Stomach (tissue), 8 donors: ENCODE measurements at regions not wholly inside any gene's neighbourhood (a gene's known extent, or its start where the extent isn't known, plus 50 kb on each side); places are given as distances from the start of the nearest gene placed in this dataset.

Experiments
- DNase-seq, 2 donors: peaks; one replicate each; pipeline versions ENCODE4 v3.0.0 to v3.0.0-alpha.2; 2013 to 2019
- H3K27ac ChIP-seq, 5 donors: fragments of 200-600 bp in 4 of 5; sonication (generic) in 4 of 5; one replicate each; pipeline ENCODE4 v1.5.1; 2013 to 2019; ENCODE audit warnings: mild to moderate bottlenecking in 1 of 5, moderate library complexity in 1 of 5
- H3K27me3 ChIP-seq, 3 donors: fragments of 200-600 bp; sonication (generic); one replicate each; pipeline ENCODE4 v1.5.1; 2017 to 2019; ENCODE audit warnings: mixed run types in 1 of 3
- H3K36me3 ChIP-seq, 4 donors: fragments of 200-600 bp; sonication (generic); 1 replicate in 3 of 4; 2 replicates in 1 of 4; pipeline ENCODE4 v1.5.1; 2016 to 2019
- H3K4me1 ChIP-seq, 4 donors: fragments of 200-600 bp; sonication (generic); one replicate each; pipeline ENCODE4 v1.5.1; 2016 to 2019
- H3K4me3 ChIP-seq, 4 donors: fragments of 200-600 bp; sonication (generic) in 3 of 4; one replicate each; pipeline ENCODE4 v1.5.1; 2016 to 2019; ENCODE audit warnings: mild to moderate bottlenecking in 1 of 4
- H3K9me3 ChIP-seq, 4 donors: fragments of 200-600 bp; sonication (generic); one replicate each; pipeline ENCODE4 v1.5.1; 2016 to 2019
- CTCF ChIP-seq, 7 experiments: fragments of 450-650 bp in 4 of 7; fragments of 200-600 bp in 3 of 7; sonication (generic) in 3 of 7; IDR thresholded peaks; one replicate each; pipeline ENCODE4 v1.5.1; 2016 to 2019; ENCODE audit warnings: antibody characterized with exemption in 7 of 7, control low read depth in 2 of 7, mild to moderate bottlenecking in 1 of 7
- EP300 ChIP-seq: sonication (generic); formaldehyde crosslinking; IDR thresholded peaks from one replicate; pipeline ENCODE4 v1.6.1; 2017; ENCODE audit warnings: antibody characterized with exemption
- POLR2A ChIP-seq, 4 donors: fragments of 450-650 bp; IDR thresholded peaks; one replicate each; pipeline ENCODE4 v1.6.1; 2016; ENCODE audit warnings: antibody characterized with exemption in 4 of 4, control low read depth in 2 of 4, mild to moderate bottlenecking in 1 of 4, moderate library complexity in 1 of 4
- POLR2AphosphoS5 ChIP-seq, 3 donors: sonication (generic); formaldehyde crosslinking; IDR thresholded peaks; one replicate each; pipeline ENCODE4 v1.6.1; 2016; ENCODE audit warnings: antibody characterized with exemption in 3 of 3
- WGBS, 5 donors: extraction: QIAGEN DNeasy Blood & Tissue Kit in 3 of 5; methylation state at CpG; one replicate each; pipeline versions ENCODE4 v1.1.5 to v1.1.7; 2013 to 2018; 5-methylcytosine and 5-hydroxymethylcytosine counted together
- intact Hi-C: fragments of 100-400 bp; cut with DNase I; formaldehyde crosslinking; loops from one replicate; pipeline ENCODE4 v1.15.1; 2023; ENCODE audit warnings: low total_unique reads
- donor health status: healthy with polysubstance abuse.
- donor health status: Bipolar disorder and iron deficiency.
- donor health status: healthy.

- intact Hi-C loops: no loop called here
- Histone ChIP-seq H3K4me1 (no peaks in the 10 kb centered on the region), H3K36me3 (no peaks in the 10 kb centered on the region), H3K27ac (no peak overlapping the region), H3K9me3 (no peaks in the 10 kb centered on the region), H3K4me3 (no peak overlapping the region), H3K27me3 (no peaks in the 10 kb centered on the region)
- WGBS, 5 donors: 79 to 92% (median 86%) methylated on average over 3 of the region's 3 CpGs
- TF ChIP-seq POLR2A (IDR thresholded peaks at IDR 0.05): no peak
- no peak for TF ChIP-seq CTCF (IDR thresholded peaks at IDR 0.05)
- no peak for TF ChIP-seq POLR2AphosphoS5 (IDR thresholded peaks at IDR 0.05)
- no peak for TF ChIP-seq EP300
- no peak for DNase-seq
Observed at GRCh38 chr5:6915574-6915973, 202.3 kb downstream of the TENT4A start.

GRCh38 chr5:6918255-6918654 is 205.0 kb downstream of the TENT4A start:
- intact Hi-C loops: no loop called here

GRCh38 chr5:6920628-6921256 is 207.5 kb downstream of the TENT4A start:
- Histone ChIP-seq H3K9me3 (no peaks in the 10 kb centered on the region), H3K36me3 (no peaks in the 10 kb centered on the region), H3K4me3 (no peak overlapping the region), H3K4me1 (peaks cover 0 to under 1% (median 0%) of the 10 kb centered on the region in 4 donors), H3K27ac (no peak overlapping the region), H3K27me3 (no peaks in the 10 kb centered on the region)
- DNase-seq: no peak
- WGBS, 5 donors: 68 to 81% (median 76%) methylated on average over 6 of the region's 6 CpGs
- TF ChIP-seq EP300 (no peak), POLR2AphosphoS5 (IDR thresholded peaks at IDR 0.05) (no peak), CTCF (IDR thresholded peaks at IDR 0.05) (no peak), POLR2A (IDR thresholded peaks at IDR 0.05) (no peak)
- intact Hi-C loops: no loop called here

More at GRCh38 chr5:6918255-6918654, 205.0 kb downstream of the TENT4A start:
- 90 to 94% (median 94%) methylated on average over 5 of the region's 5 CpGs for WGBS, 5 donors
- Histone ChIP-seq H3K27ac (no peak overlapping the region), H3K4me1 (no peaks in the 10 kb centered on the region), H3K9me3 (no peaks in the 10 kb centered on the region), H3K27me3 (no peaks in the 10 kb centered on the region), H3K4me3 (no peak overlapping the region), H3K36me3 (no peaks in the 10 kb centered on the region)
- DNase-seq: no peak
- no peak for TF ChIP-seq EP300
- TF ChIP-seq CTCF (IDR thresholded peaks at IDR 0.05): no peak
- no peak for TF ChIP-seq POLR2A (IDR thresholded peaks at IDR 0.05)
- TF ChIP-seq POLR2AphosphoS5 (IDR thresholded peaks at IDR 0.05): no peak

- Histone ChIP-seq H3K27me3 (no peaks in the 10 kb centered on the region), H3K9me3 (no peaks in the 10 kb centered on the region), H3K4me3 (no peak overlapping the region), H3K4me1 (peaks cover 0 to 6% (median 0%) of the 10 kb centered on the region in 4 donors), H3K27ac (no peak overlapping the region), H3K36me3 (no peaks in the 10 kb centered on the region)
- intact Hi-C loops: no loop called here
- TF ChIP-seq CTCF (IDR thresholded peaks at IDR 0.05) (no peak), EP300 (no peak), POLR2A (IDR thresholded peaks at IDR 0.05) (no peak), POLR2AphosphoS5 (IDR thresholded peaks at IDR 0.05) (no peak)
- WGBS, 5 donors: 50 to 74% (median 66%) methylated on average over 1 of the region's 1 CpG
- no peak for DNase-seq
Observed at GRCh38 chr5:6926491-6927038, 213.3 kb downstream of the TENT4A start.
